Activated CD8-positive, alpha-beta memory T cell treated with anti-CD3 and anti-CD28 coated beads for 36 hours (primary cell): ENCODE measurements at regions not wholly inside any gene's neighbourhood (a gene's known extent, or its start where the extent isn't known, plus 50 kb on each side); places are given as distances from the start of the nearest gene placed in this dataset.
"Not testable (repeated sequence)": the region's sequence is repeated elsewhere in the genome, so short reads cannot be mapped to it uniquely, and the experiment has no call there.

Experiments
- CTCF ChIA-PET: fragments of 350-600 bp; sonication (Branson Sonifier 250); formaldehyde crosslinking; loops from one replicate; lab custom pipeline; 2021; ENCODE audit warnings: antibody characterized with exemption; lab: Charles Lee
- POLR2A ChIA-PET: fragments of 350-600 bp; sonication (Branson Sonifier 250); formaldehyde crosslinking; loops from one replicate; lab custom pipeline; 2021; ENCODE audit warnings: antibody characterized with exemption; lab: Charles Lee

DNA sequence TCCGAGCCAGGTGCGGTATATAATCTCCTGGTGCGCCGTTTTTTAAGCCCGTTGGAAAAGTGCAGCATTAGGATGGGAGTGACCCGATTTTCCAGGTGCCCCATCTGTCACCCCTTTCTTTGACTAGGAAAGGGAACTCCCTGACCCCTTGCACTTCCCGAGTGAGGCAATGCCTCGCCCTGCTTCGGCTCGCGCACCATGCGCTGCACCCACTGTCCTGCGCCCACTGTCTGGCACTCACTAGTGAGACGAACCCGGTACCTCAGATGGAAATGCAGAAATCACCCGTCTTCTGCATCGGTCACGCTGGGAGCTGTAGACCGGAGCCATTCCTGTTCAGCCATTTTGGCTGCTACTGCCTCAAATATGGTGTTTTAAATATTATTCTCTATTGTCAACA is 198.0 kb downstream of the MEIS1 start:
- POLR2A ChIA-PET: not testable (repeated sequence)

DNA sequence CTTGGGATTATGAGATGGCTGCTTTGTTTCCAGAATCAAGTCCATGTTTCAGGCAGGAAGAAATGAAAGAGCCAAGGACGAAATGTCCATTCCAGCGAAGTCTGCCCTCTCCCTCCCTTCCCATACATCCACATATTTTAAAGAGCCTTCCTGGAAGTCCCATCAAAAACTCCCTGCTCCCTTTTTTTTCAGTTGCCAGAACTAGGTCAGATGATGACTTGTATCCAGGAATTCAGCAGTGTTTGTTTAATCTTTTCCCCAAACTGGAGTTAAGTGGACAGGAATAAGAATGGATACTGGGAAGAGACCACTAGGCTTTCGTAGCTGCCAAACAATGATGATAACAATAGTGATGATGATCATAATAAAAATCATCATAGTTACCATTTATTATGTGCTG is 198.7 kb downstream of the MEIS1 start:
- ChIA-PET POLR2A (no interaction called here), CTCF (no interaction called here)

More for the DNA sequence above, 198.0 kb downstream of the MEIS1 start:
- CTCF ChIA-PET: not testable (repeated sequence)

DNA sequence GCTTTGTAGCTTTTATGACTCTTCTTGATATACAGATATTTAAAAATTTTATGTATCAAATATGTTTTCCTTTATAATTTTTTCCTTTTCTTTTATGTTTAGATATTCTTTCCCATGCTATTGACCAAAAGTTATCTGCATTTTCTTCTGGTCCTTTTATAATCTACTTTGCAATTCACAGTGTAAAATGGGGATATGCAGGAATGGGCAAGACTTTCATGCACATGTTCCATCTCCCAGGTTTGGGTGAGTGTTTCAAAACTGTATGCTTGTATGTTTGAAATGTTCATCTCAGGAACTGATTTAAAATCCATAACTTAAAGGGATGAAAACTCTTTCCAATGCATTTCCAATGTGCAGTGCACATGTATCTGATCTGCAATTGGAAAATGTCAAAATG is 199.9 kb downstream of the MEIS1 start:
- ChIA-PET POLR2A (no interaction called here), CTCF (no interaction called here)

- ChIA-PET CTCF (no interaction called here), POLR2A (no interaction called here)
Observed at GRCh38 chr2:66641685-66642084, 206.8 kb downstream of the MEIS1 start.

- POLR2A ChIA-PET, CTCF ChIA-PET: not testable (repeated sequence)
Observed at GRCh38 chr2:66648081-66648480, 213.2 kb downstream of the MEIS1 start.

DNA sequence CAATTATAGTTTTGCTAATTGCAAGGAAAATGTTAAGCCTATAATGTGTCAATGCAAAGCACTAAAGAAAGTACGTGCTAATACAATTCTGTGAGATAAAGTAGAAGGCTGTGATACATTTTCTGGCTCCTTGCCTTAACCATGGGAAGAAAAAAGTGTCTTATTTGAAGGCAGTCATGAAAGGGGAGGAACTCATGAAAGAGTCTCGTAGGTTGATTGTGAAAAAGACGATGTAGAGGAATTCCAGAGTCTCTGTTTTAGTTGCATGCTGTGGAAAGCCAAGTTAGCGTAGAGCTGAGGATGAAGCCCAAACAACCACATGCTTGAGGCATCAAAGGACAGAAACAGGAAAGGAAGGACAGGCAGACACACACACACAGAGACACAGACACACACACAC is 214.1 kb downstream of the MEIS1 start:
- ChIA-PET POLR2A (no interaction called here), CTCF (no interaction called here)

- ChIA-PET CTCF (no interaction called here), POLR2A (no interaction called here)
Observed at GRCh38 chr2:66651295-66651694, 216.4 kb downstream of the MEIS1 start.

DNA sequence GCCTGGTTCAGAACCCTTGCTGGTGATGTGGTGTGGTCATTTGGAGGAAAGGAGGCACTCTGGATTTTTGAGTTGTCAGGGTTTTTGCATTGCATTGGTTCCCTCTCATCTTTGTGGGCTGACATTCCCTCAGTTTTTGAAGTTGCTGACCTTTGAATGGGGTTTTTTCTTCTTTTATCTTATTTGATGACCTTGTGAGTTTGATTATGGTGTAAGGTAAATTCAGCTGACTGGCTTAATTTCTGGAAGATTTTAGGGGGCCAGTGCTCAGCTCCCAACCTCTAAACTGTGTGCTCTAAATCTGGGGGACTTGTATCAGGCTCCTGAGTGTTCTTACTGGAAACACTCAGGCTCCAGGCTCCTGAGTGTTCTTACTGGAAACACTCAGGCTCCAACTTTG is 225.9 kb downstream of the MEIS1 start:
- CTCF ChIA-PET: no interaction called here

DNA sequence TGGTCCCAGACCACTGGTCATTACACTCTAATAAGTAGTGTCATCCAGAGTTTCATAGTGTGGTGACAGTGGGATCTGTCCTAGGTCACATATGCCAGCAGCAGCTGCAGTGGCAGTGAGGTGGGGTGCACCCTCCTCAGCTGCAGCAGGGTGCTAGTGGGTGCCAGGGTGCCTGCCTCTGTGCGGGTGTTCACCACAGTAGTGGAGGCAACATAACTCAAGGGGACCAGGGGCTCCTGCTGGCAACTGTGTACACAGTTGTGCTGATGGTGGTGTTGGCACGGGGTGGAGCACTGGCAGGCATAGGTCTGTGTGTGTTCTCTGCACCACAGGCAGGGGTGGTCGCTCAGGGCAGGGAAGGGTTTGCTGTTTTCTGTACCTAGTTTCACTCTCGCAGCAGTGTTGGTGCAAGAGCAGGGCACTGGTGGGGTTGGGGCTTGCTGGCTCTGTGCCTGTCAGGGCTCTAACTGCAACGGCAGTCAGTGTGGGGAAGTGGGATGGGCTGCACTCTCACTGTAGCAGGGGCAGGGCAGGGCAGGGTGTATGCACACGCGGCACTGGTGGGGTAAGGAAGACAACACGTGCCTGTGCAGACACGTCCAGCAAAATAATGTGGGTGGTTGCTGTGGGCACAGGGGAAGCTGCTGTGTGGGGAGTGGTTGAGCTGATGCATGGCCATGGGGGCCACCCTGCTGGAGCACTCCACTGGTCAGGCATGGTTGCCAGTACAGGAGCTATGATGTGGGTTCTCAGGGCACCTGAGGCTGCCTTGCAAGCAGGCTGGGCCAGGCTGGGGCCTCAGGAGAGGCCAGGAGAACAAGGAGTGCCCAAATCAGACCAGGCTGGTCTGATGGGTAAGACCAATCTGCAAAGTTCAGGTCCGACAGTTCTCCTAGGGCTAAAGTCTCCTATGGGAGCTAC is 226.6 kb downstream of the MEIS1 start:
- ChIA-PET POLR2A (no interaction called here), CTCF (no interaction called here)

More for the DNA sequence above, 225.9 kb downstream of the MEIS1 start:
- POLR2A ChIA-PET: no interaction called here

GRCh38 chr2:66665124-66665984 is 230.4 kb downstream of the MEIS1 start:
- POLR2A ChIA-PET: no interaction called here
- CTCF ChIA-PET: no interaction called here

DNA sequence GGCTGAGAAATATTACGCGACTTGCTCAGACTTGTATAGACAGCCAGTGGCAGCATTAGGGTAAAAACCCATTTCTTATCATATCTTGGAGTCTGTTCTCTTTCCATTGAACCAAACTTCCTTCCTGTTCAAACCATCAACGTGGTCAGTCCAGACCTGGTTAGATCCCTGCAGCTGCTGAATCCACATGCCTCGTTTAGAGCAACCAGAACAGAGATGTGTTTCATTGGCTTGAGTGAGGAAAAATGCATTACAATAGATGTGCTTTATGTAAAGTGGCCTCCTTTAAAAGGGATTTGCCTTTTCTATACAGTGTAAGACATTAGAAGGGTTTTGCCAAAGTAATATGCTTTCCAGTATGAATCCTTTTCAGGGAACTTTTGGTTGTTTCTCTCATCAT is 232.4 kb downstream of the MEIS1 start:
- CTCF ChIA-PET: no interaction called here
- POLR2A ChIA-PET: no interaction called here

- CTCF ChIA-PET: no interaction called here
- POLR2A ChIA-PET: no interaction called here
Observed at GRCh38 chr2:66673286-66673685, 238.4 kb downstream of the MEIS1 start.

DNA sequence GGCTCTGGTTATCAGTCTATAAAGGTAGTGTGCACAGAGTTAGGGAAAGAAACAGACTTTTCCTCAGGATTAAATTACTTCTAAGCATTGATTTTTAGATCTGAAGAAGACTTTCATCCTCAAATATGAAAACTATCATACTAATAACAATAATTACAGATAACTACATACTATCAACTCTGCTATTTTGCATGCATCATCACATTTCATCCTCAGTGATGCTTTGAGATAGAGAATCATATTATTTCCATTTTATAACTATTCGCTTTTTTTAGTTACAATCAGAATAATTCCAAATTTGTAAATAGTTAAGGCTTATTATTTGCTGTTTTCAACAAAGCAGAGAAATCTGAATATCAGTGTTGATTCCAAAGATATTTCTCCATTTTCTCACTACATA is 239.2 kb downstream of the MEIS1 start:
- POLR2A ChIA-PET: no interaction called here

DNA sequence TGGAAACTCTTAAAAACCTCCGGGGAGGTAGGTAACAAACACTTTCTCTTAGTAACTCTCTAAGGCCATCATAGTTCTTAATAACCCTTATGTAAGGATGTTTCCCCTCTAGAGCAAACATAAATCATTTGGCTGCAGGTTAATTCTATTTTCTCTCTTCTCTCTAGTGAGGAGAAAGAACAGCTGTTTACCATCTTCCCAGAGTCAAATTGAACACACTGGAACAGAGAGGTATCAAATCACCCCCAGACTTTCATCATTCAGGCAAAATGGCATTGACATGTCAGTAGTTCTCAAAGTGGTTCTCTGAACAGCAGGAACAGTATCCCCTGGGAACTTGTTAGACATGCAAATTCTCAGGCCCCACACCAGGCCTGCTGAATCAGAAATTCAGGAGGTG is 240.7 kb downstream of the MEIS1 start:
- CTCF ChIA-PET: no interaction called here
- POLR2A ChIA-PET: no interaction called here

More for the DNA sequence above, 239.2 kb downstream of the MEIS1 start:
- CTCF ChIA-PET: no interaction called here

GRCh38 chr2:66679442-66679841 is 244.5 kb downstream of the MEIS1 start:
- POLR2A ChIA-PET: no interaction called here
- CTCF ChIA-PET: no interaction called here

DNA sequence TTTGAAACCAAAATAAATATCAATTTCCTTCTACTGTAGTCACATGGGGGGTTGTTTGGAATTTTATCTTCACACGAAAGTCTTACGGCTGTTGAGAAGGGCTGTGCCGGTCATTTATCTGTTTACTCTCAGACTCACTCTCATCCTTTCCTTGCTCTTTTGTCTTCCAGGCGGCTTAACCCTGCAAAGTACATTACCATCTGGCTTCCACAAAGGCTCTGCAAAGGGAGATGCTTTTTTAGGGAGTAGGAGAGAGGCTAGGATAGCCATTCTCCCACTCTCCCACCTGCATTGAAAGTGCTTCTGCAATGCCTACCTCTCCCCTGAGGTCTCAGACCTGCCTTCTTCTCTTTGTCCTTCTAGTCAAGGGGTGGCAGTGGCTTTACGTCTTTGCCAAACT is 247.6 kb downstream of the MEIS1 start:
- CTCF ChIA-PET: no interaction called here
- POLR2A ChIA-PET: no interaction called here

- CTCF ChIA-PET: no interaction called here
- POLR2A ChIA-PET: no interaction called here
Observed at GRCh38 chr2:66683064-66683463, 248.1 kb downstream of the MEIS1 start.

GRCh38 chr2:66683599-66683998 is 248.7 kb downstream of the MEIS1 start:
- CTCF ChIA-PET: no interaction called here
- POLR2A ChIA-PET: no interaction called here

DNA sequence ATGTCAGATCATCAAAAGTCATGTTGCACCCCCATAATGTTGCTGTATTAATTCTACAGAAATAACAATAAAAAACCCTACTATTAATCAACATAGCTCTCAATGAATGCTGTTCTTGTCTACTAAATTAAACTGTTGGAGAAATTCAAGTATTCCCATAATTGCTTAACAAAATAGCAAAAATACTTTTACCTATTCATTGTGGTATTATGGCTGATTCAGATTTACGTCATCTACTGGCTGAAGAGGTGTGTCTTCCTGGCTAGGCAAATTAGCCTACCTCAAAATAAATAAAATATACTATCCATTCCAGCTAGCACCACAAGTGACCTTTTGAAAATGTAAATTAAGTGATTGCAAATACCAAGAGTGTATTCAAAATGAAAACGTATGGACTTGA is 249.4 kb downstream of the MEIS1 start:
- POLR2A ChIA-PET: no interaction called here
- CTCF ChIA-PET: no interaction called here

GRCh38 chr2:66686755-66687154 is 251.8 kb downstream of the MEIS1 start:
- ChIA-PET POLR2A (no interaction called here), CTCF (no interaction called here)

DNA sequence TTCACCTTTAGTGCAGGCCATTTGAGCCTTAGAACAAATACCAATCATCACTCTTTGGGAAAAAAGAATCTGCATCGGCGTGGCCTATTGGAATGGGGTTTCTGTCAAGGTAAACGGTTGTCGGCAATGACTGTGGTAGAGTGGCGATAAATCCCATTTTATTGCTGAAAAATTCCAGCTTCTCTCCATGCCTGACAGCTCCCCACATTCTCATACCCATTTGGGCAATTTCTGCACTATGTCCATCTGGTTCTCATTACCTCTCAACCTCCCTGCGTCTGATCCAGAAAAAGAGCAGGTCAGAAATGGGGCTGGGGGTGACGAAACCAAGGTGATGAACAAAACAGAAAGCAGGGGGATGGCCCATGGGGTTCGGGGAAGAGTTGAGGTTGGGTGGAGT is 254.0 kb downstream of the MEIS1 start:
- POLR2A ChIA-PET: no interaction called here
- CTCF ChIA-PET: no interaction called here
